MCF 10A (cell line): ENCODE measurements at regions not wholly inside any gene's neighbourhood (a gene's known extent, or its start where the extent isn't known, plus 50 kb on each side); places are given as distances from the start of the nearest gene placed in this dataset. TPM values are rescaled to one million over a fixed set of nuclear protein-coding genes. Genes with fewer than 3 reads are reported as not detected.

ENCODE experiments used
- microRNA-seq: library from miRNA; unstranded; fragments of <30 nt; microRNA quantifications from one replicate; pipeline ENCODE4 v1.2.0, GENCODE V29; 2022

Small RNAs in the stretch of these regions (microRNA-seq; reads per million reads assigned to microRNA genes)
- gene MIR4275 = not detected
